Glutamatergic neuron (in vitro differentiated cells): ENCODE measurements at regions not wholly inside any gene's neighbourhood (a gene's known extent, or its start where the extent isn't known, plus 50 kb on each side); places are given as distances from the start of the nearest gene placed in this dataset.

Experiments used
- DNase-seq: peaks from one replicate; pipeline ENCODE4 v3.0.0; 2022
- H3K27ac Mint-ChIP-seq: one replicate; pipeline ENCODE4 v1.8.0; 2020; ENCODE audit warnings: mild to moderate bottlenecking, mixed read lengths, inconsistent platforms; ENCODE audit not compliant: unreplicated experiment
- H3K27me3 Mint-ChIP-seq: one replicate; pipeline ENCODE4 v1.8.0; 2020; ENCODE audit warnings: mild to moderate bottlenecking, moderate library complexity, mixed read lengths, inconsistent platforms; ENCODE audit not compliant: unreplicated experiment
- H3K36me3 Mint-ChIP-seq: one replicate; pipeline ENCODE4 v1.8.0; 2020; ENCODE audit warnings: mild to moderate bottlenecking, mixed read lengths, inconsistent platforms; ENCODE audit not compliant: unreplicated experiment
- H3K4me1 Mint-ChIP-seq: one replicate; pipeline ENCODE4 v1.8.0; 2020; ENCODE audit warnings: mild to moderate bottlenecking, low read depth, mixed read lengths, inconsistent platforms; ENCODE audit not compliant: unreplicated experiment
- H3K4me3 Mint-ChIP-seq: one replicate; pipeline ENCODE4 v1.8.0; 2020; ENCODE audit warnings: mild to moderate bottlenecking, mixed read lengths, inconsistent platforms; ENCODE audit not compliant: unreplicated experiment
- H3K9me3 Mint-ChIP-seq: one replicate; pipeline ENCODE4 v1.8.0; 2020; ENCODE audit warnings: mild to moderate bottlenecking, moderate library complexity, mixed read lengths, inconsistent platforms; ENCODE audit not compliant: unreplicated experiment
- TF ChIP-seq, protein P1 (sequence below): fragments of 200-600 bp; sonication (generic); IDR thresholded peaks from one replicate; pipeline ENCODE4 v1.5.0; 2021; ENCODE audit not compliant: partially characterized antibody, unreplicated experiment

GRCh38 chr2:21643180-21643579, 519.4 kb downstream of the TDRD15 start:
- no peaks in the 10 kb centered on the region for H3K36me3 Mint-ChIP-seq
- H3K4me1 Mint-ChIP-seq, result peaks cover 7% of the 10 kb centered on the region
- TF ChIP-seq, protein P1, sequence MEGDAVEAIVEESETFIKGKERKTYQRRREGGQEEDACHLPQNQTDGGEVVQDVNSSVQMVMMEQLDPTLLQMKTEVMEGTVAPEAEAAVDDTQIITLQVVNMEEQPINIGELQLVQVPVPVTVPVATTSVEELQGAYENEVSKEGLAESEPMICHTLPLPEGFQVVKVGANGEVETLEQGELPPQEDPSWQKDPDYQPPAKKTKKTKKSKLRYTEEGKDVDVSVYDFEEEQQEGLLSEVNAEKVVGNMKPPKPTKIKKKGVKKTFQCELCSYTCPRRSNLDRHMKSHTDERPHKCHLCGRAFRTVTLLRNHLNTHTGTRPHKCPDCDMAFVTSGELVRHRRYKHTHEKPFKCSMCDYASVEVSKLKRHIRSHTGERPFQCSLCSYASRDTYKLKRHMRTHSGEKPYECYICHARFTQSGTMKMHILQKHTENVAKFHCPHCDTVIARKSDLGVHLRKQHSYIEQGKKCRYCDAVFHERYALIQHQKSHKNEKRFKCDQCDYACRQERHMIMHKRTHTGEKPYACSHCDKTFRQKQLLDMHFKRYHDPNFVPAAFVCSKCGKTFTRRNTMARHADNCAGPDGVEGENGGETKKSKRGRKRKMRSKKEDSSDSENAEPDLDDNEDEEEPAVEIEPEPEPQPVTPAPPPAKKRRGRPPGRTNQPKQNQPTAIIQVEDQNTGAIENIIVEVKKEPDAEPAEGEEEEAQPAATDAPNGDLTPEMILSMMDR, result no peak
- peaks cover 1% of the 10 kb centered on the region for H3K27me3 Mint-ChIP-seq
- no peaks in the 10 kb centered on the region for H3K9me3 Mint-ChIP-seq
- no peak overlapping the region for H3K27ac Mint-ChIP-seq
- no peak overlapping the region for H3K4me3 Mint-ChIP-seq
- DNase-seq, result no peak

GRCh38 chr2:21644266-21644665, 520.5 kb downstream of the TDRD15 start:
- no peak for DNase-seq
- TF ChIP-seq, protein P1, result no peak
- no peak overlapping the region for H3K27ac Mint-ChIP-seq
- no peaks in the 10 kb centered on the region for H3K9me3 Mint-ChIP-seq
- H3K4me3 Mint-ChIP-seq, result no peak overlapping the region
- peaks cover 1% of the 10 kb centered on the region for H3K27me3 Mint-ChIP-seq
- H3K4me1 Mint-ChIP-seq, result peaks cover 7% of the 10 kb centered on the region
- no peaks in the 10 kb centered on the region for H3K36me3 Mint-ChIP-seq

DNA sequence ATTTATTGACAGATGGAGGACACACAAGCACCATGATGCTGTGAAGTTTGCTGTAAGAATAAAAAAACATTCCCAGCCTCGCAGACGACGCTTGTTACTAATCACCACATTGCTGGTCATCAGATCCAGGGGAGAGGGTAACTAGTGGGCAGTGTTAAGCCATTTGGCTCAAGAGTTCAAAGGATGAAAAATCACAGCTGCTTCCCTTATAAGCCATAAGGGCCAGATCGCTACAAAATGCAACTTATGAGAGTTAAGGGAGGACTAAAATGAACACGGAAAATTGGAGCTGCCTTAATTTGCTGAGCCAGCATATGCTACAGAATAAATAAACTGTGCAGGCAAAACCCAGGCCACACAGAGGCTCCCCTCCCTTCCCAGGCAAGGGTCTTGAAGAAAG, 522.6 kb downstream of the TDRD15 start:
- Mint-ChIP-seq H3K27me3 (peaks cover 1% of the 10 kb centered on the region), H3K4me1 (peaks cover 7% of the 10 kb centered on the region), H3K9me3 (no peaks in the 10 kb centered on the region), H3K27ac (no peak overlapping the region), H3K36me3 (no peaks in the 10 kb centered on the region), H3K4me3 (no peak overlapping the region)
- no peak for DNase-seq
- TF ChIP-seq, protein P1, result no peak

- peaks cover 7% of the 10 kb centered on the region for H3K4me1 Mint-ChIP-seq
- H3K36me3 Mint-ChIP-seq, result no peaks in the 10 kb centered on the region
- no peak overlapping the region for H3K4me3 Mint-ChIP-seq
- TF ChIP-seq, protein P1, result no peak
- no peaks in the 10 kb centered on the region for H3K27me3 Mint-ChIP-seq
- DNase-seq, result no peak
- no peak overlapping the region for H3K27ac Mint-ChIP-seq
- H3K9me3 Mint-ChIP-seq, result no peaks in the 10 kb centered on the region
Observed at GRCh38 chr2:21650569-21650968, 526.8 kb downstream of the TDRD15 start.

- H3K27ac Mint-ChIP-seq, result no peak overlapping the region
- TF ChIP-seq, protein P1, result no peak
- no peaks in the 10 kb centered on the region for H3K4me1 Mint-ChIP-seq
- H3K36me3 Mint-ChIP-seq, result no peaks in the 10 kb centered on the region
- H3K9me3 Mint-ChIP-seq, result no peaks in the 10 kb centered on the region
- DNase-seq, result no peak
- no peaks in the 10 kb centered on the region for H3K27me3 Mint-ChIP-seq
- no peak overlapping the region for H3K4me3 Mint-ChIP-seq
Observed at GRCh38 chr2:21655136-21655535, 531.4 kb downstream of the TDRD15 start.
